Type B pancreatic cell (in vitro differentiated cells): ENCODE measurements at regions not wholly inside any gene's neighbourhood (a gene's known extent, or its start where the extent isn't known, plus 50 kb on each side); places are given as distances from the start of the nearest gene placed in this dataset.

Source experiments
- DNase-seq: peaks from one replicate; pipeline ENCODE4 v3.0.0; 2021; ENCODE audit warnings: mixed read lengths; ENCODE audit not compliant: unreplicated experiment; ENCODE audit errors: extremely low spot score
- H3K27ac Mint-ChIP-seq: 2 replicates; pipeline ENCODE4 v1.8.0; 2021; ENCODE audit warnings: mild to moderate bottlenecking, mixed read lengths
- H3K27me3 Mint-ChIP-seq: 2 replicates; pipeline ENCODE4 v1.8.0; 2021; ENCODE audit warnings: mixed read lengths
- H3K36me3 Mint-ChIP-seq: 2 replicates; pipeline ENCODE4 v1.8.0; 2021; ENCODE audit warnings: mixed read lengths
- H3K4me1 Mint-ChIP-seq: one replicate; pipeline ENCODE4 v1.8.0; 2021; ENCODE audit warnings: mixed read lengths; ENCODE audit not compliant: unreplicated experiment
- H3K4me3 Mint-ChIP-seq: 2 replicates; pipeline ENCODE4 v1.8.0; 2021; ENCODE audit warnings: mild to moderate bottlenecking, mixed read lengths
- H3K9me3 Mint-ChIP-seq: 2 replicates; pipeline ENCODE4 v1.8.0; 2021; ENCODE audit warnings: mixed read lengths
- TF ChIP-seq, protein P1 (sequence below): fragments of 200-600 bp; sonication (generic); conservative IDR thresholded peaks from 2 replicates; pipeline ENCODE4 v1.5.0; 2021; ENCODE audit warnings: antibody characterized with exemption, mild to moderate bottlenecking

DNA sequence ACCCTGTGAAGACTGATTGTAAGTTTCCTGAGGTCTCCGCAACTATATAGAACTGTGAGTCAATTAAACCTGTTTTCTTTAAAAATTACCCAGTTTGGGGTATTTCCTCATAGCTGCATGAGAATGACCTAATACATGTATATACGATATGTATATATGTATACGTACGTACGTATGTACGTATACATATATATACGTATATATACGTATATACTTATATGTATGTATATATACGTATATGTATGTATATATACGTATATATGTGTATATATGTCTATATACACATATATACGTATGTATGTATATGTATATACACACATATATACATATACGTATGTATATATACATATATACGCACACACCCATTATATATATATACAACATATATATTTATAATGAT, 1153.0 kb upstream of the CDH18 start:
- H3K27me3 Mint-ChIP-seq, result no peaks in the 10 kb centered on the region
- no peak overlapping the region for H3K4me3 Mint-ChIP-seq
- no peak for DNase-seq
- H3K27ac Mint-ChIP-seq, result no peak overlapping the region
- H3K4me1 Mint-ChIP-seq, result no peaks in the 10 kb centered on the region
- no peaks in the 10 kb centered on the region for H3K36me3 Mint-ChIP-seq
- H3K9me3 Mint-ChIP-seq, result no peaks in the 10 kb centered on the region
- TF ChIP-seq, protein P1, sequence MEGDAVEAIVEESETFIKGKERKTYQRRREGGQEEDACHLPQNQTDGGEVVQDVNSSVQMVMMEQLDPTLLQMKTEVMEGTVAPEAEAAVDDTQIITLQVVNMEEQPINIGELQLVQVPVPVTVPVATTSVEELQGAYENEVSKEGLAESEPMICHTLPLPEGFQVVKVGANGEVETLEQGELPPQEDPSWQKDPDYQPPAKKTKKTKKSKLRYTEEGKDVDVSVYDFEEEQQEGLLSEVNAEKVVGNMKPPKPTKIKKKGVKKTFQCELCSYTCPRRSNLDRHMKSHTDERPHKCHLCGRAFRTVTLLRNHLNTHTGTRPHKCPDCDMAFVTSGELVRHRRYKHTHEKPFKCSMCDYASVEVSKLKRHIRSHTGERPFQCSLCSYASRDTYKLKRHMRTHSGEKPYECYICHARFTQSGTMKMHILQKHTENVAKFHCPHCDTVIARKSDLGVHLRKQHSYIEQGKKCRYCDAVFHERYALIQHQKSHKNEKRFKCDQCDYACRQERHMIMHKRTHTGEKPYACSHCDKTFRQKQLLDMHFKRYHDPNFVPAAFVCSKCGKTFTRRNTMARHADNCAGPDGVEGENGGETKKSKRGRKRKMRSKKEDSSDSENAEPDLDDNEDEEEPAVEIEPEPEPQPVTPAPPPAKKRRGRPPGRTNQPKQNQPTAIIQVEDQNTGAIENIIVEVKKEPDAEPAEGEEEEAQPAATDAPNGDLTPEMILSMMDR, result no peak

DNA sequence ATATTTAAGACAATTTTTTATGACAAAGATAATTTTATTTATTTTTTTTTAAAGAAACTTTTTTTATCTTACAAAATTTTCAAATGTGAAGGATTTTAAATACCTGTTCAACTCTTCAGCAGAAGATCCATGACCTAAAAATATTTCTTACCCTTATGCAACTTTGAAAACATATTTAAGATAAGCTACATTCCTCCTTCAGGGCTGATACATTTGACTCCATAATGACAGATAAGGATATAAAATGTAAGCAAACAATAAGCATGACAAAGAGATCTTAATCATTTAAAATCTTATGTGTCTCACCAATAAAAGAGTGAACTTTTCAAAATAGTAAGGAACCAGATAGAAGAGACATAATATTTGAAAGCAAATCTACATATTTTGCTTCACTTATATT, 1138.2 kb upstream of the CDH18 start:
- no peak for DNase-seq
- TF ChIP-seq, protein P1, result no peak

DNA sequence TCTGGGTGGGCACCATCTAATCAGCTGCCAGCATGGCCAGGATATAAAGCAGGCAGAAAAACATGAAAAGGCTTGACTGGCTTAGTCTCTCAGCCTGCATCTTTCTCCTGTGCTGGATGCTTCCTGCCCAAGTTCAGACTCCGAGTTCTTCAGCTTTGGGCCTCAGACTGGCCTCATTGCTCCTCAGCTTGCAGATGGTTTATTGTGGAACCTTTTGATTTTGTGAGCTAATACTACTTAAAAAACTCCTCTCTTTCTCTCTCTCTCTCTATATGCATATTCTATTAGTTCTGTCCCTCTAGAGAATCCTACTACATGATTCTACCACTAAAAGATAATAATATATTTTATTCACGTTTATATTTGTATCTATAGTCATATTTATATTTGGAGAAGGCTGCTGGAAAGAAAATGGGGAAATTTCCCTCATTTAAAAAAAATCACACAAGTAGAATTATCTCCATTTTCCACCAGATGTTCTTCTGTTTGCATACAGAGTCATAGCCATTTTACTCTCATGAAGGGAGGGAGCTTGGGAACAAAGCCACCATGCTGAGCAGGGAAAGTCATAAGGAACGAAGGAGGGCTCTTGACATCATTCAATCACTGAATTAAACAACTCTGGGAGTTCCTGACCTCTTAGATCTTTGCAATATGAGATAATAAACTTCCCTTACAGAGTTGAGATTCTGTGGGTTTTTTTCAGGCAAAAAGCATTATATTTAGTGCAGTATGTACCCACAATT, 1137.4 kb upstream of the CDH18 start:
- Mint-ChIP-seq H3K4me3 (no peak overlapping the region), H3K9me3 (peaks cover 6% of the 10 kb centered on the region), H3K4me1 (no peaks in the 10 kb centered on the region), H3K27me3 (no peaks in the 10 kb centered on the region), H3K36me3 (no peaks in the 10 kb centered on the region), H3K27ac (no peak overlapping the region)
- DNase-seq, result no peak
- TF ChIP-seq, protein P1, result no peak

More for the DNA sequence above, 1138.2 kb upstream of the CDH18 start:
- no peaks in the 10 kb centered on the region for H3K27me3 Mint-ChIP-seq
- H3K4me1 Mint-ChIP-seq, result no peaks in the 10 kb centered on the region
- H3K36me3 Mint-ChIP-seq, result no peaks in the 10 kb centered on the region
- H3K4me3 Mint-ChIP-seq, result no peak overlapping the region
- peaks cover 6% of the 10 kb centered on the region for H3K9me3 Mint-ChIP-seq
- H3K27ac Mint-ChIP-seq, result no peak overlapping the region

GRCh38 chr5:21121213-21121612, 1133.2 kb upstream of the CDH18 start:
- H3K4me1 Mint-ChIP-seq, result no peaks in the 10 kb centered on the region
- no peak overlapping the region for H3K27ac Mint-ChIP-seq
- DNase-seq, result no peak
- H3K9me3 Mint-ChIP-seq, result peaks cover 6% of the 10 kb centered on the region
- no peaks in the 10 kb centered on the region for H3K36me3 Mint-ChIP-seq
- no peaks in the 10 kb centered on the region for H3K27me3 Mint-ChIP-seq
- H3K4me3 Mint-ChIP-seq, result no peak overlapping the region
- TF ChIP-seq, protein P1, result no peak

GRCh38 chr5:21097661-21098060, 1109.7 kb upstream of the CDH18 start:
- H3K9me3 Mint-ChIP-seq, result no peaks in the 10 kb centered on the region
- no peak overlapping the region for H3K4me3 Mint-ChIP-seq
- no peaks in the 10 kb centered on the region for H3K27me3 Mint-ChIP-seq
- H3K27ac Mint-ChIP-seq, result no peak overlapping the region
- no peak for DNase-seq
- TF ChIP-seq, protein P1, result no peak
- H3K36me3 Mint-ChIP-seq, result no peaks in the 10 kb centered on the region
- H3K4me1 Mint-ChIP-seq, result no peaks in the 10 kb centered on the region

DNA sequence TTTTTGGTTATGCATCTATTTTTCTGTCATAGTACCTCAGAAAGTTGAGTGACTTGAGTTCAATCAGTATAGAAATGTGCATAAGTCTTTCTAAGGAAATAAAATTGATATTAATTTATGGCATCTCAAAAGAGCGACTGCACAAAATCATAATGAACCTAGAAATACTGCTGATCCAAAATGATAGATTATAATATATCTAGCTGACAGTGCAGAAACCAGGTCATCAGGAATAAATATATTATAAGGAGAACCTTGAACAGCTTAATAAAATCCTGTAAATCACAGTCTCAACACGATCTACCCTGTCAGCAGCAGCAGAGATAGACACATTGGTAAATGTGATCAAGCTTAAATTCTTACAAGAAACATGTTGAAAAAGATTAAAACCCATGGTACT, 1106.6 kb upstream of the CDH18 start:
- TF ChIP-seq, protein P1, result no peak
- no peak for DNase-seq
- Mint-ChIP-seq H3K27me3 (no peaks in the 10 kb centered on the region), H3K9me3 (no peaks in the 10 kb centered on the region), H3K4me1 (no peaks in the 10 kb centered on the region), H3K36me3 (no peaks in the 10 kb centered on the region), H3K27ac (no peak overlapping the region), H3K4me3 (no peak overlapping the region)
